RPMI7951 (cell line): ENCODE measurements at regions not wholly inside any gene's neighbourhood (a gene's known extent, or its start where the extent isn't known, plus 50 kb on each side); places are given as distances from the start of the nearest gene placed in this dataset.

Experiments used
- DNase-seq: peaks from one replicate; pipeline ENCODE4 v3.0.0-alpha.2; 2012; ENCODE audit warnings: low read depth

DNA sequence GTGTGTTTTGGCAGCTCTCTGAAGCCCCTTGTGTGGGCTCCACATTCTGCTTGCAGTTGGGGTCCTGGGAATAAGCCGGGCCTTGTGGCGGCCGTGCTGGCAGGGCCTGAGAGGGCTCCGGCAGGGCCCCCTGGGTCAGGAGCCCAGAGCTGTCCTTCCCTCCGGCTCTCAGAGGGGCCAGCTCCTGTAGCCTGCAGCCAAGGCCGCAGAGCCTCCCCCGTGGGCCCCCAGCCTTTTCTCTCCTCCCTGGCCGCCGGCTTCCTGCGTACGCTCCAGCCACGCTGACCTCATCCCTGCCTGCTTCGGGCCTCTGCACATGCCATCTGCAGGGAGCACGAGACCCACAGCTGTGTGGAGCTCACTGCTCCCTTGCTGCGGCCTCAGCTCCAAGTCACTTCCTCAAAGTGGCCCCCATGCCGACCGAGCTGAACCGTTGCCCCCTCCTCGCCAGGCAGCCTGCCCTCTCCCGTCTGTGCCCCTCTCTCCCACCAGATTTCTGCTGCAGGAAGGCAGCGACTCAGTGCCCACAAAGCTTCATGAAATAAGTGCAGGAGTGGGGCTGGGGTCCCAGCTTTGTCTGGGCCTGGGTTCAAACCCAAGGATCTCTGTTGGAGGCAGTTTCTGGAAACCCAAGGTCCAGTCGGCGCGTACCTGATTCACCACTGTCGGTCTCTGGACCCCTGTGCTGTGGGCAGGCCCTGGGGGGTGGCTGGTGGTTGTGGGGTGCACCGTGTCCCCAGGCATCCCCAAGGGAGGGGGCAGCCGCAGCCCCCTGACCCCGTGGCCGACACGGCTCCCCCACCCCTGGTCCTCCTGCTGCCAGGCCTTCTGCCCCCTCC, 57.1 kb upstream of the NKX1-1 start:
- peak; percentile 17 for DNase-seq

DNA sequence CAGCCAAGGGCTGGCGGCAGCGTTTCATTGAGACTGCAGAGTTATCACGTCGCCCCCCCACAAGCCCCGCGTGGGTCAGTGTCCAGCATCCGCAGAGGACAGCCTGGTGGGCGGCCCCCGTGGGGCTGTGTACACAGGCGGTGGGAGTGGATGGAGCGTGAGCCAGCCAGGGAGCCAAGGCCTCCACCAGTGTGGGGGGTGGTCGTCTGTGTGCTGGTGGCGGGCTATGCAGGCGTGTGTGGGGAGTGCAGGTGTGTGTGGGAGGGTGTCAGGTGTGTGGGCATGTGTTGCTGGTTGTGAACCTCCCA, 56.5 kb upstream of the NKX1-1 start:
- no peak for DNase-seq

DNA sequence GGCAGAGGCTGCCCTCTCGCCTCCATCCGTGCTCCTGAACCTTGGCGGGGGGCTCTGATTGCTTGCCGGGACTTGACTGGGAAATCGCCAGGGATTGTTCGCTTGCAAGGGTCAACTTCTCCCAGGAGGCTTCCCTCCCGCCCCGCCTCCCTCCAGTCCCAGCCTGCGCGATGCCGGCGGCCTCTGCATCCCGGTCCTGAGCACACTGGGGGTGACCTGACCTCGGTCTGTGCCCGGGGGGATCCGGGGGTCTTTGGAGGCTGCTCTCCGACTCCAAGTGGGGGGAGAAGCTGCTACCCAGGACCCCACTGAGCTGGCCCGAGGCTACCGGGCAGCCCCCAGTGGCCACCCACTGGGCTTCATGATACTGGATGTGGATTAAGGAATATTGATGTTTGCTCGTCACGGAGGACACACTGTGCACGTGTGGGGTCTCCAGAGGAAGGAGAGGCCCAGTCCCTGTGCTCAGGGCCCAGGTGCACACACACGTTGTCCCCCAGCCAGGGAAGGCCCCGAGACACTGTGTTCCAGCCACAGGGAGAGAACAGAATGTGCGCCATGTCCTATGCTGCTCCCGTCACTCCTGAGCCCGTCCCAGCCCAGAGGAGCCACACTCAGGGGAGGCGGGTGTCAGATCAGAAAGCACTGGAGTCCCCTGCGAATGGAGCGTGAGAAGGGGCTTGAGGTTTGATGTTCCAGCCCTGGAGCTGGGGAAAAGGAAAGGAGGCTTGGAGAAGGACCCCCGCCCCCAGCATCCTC, 55.9 kb upstream of the NKX1-1 start:
- no peak for DNase-seq

DNA sequence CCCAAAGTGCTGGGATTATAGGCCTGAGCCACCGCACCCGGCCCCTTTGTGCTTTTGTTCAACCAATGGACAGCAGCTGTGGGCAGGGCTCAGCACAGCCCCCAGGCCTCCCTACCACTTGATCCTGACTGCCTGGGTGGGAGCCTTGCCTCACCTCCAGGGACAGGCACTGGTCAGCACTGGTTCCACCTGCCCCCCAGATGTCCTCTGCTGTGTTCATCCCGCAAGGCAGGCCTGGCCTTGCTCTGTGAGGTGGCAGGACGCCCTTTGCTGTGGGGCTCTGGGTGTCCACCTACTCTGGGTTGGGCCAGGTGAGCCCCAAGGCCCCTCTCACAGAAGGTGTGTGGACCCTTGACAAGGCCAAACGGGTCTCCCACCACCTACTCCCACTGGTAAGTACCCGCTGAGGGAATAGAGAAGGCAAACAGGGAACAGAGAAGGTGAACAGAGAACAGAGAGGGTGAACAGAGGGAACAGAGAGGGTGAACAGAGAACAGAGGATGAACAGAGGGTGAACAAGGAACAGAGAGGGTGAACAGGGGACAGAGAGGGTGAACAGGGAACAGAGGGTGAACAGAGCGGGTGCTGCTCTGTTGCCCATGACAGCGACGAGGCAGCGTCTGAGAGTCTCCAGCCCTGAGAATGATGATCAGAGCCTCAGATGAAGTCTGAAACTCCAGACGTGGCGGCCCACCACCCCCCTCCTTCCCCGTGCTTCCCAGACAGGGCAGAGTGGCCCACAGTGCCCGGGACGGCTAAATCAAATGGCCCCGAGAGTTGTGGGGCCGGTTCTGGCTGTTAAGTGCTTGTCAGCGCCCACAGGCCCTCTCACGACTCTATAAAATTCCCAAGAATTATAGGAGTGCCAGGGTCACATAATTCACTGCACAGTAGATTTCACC, 55.0 kb upstream of the NKX1-1 start:
- no peak for DNase-seq

- DNase-seq: no peak
Measured at GRCh38 chr4:1459722-1460511, 53.7 kb upstream of the NKX1-1 start.

DNA sequence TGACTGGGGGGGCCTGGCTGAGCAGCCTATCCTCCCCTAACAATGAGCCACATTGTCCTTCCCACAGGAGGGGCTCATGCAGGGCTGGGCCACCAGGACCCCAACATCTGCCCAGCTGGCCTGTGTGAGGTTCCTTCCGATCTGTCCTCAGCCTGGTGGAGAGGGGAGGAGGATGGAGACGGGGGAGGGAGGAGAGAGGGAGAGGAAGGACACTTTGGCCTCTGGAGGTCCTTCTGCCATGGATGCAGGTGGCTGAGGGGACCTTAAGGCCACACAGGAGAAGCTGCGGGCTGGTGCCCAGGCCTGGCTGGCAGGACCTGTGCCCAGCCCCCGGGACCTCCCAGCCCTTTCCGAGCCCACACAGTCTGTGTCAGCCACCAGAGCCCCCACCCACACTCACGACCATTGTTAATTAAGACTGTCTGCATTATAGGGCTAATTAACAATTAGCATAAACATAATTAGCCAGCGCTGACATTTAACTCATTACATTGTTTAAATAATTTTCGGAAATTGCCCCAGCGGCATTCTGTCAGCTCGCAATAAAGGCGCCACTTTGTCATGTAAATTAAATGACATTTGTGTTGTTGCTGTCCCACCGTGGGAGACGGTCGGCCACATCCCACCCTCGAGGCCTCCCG, 53.0 kb upstream of the NKX1-1 start:
- DNase-seq: no peak

- DNase-seq: no peak
Measured at GRCh38 chr4:1458581-1458980, 52.3 kb upstream of the NKX1-1 start.
